Upper lobe of left lung (tissue), 4 donors: ENCODE measurements at regions not wholly inside any gene's neighbourhood (a gene's known extent, or its start where the extent isn't known, plus 50 kb on each side); places are given as distances from the start of the nearest gene placed in this dataset.

Source experiments
- CTCF ChIP-seq, 6 experiments: fragments of 450-650 bp in 4 of 6; fragments of 200-600 bp in 2 of 6; sonication (generic) in 2 of 6; IDR thresholded peaks; one replicate each; pipeline ENCODE4 v1.5.1; 2016 to 2019; ENCODE audit warnings: antibody characterized with exemption in 6 of 6
- POLR2A ChIP-seq, 4 donors: fragments of 450-650 bp; IDR thresholded peaks; one replicate each; pipeline ENCODE4 v1.5.1; 2016 to 2017; ENCODE audit warnings: antibody characterized with exemption in 4 of 4, mild to moderate bottlenecking in 2 of 4
- POLR2AphosphoS5 ChIP-seq, 2 donors: sonication (generic); formaldehyde crosslinking; IDR thresholded peaks; one replicate each; pipeline ENCODE4 v1.5.1; 2017; ENCODE audit warnings: antibody characterized with exemption in 2 of 2

GRCh38 chr17:51559778-51560177, 299.4 kb downstream of the UTP18 start:
- no peak for TF ChIP-seq CTCF (IDR thresholded peaks at IDR 0.05)
- TF ChIP-seq POLR2A (IDR thresholded peaks at IDR 0.05) = no peak
- no peak for TF ChIP-seq POLR2AphosphoS5 (IDR thresholded peaks at IDR 0.05)
